ENCODE measurements at regions not wholly inside any gene's neighbourhood (a gene's known extent, or its start where the extent isn't known, plus 50 kb on each side); places are given as distances from the start of the nearest gene placed in this dataset.
A peak's percentile ranks its signal among the peaks of the same experiment; 100 is the strongest.

GRCh38 chr12:41772478-41772877 lies 372.2 kb downstream of the GXYLT1 start:
- H3K27ac ChIP-seq (ENCODE audit: low read length) = no peak overlapping the region
- H3K4me2 ChIP-seq (ENCODE audit: low read length) = no peak overlapping the region
- no peaks in the 10 kb centered on the region for H3K79me2 ChIP-seq (replicated peaks; ENCODE audit: insufficient read depth, low read length)
- H3F3A ChIP-seq (ENCODE audit: insufficient read depth, low read length, poor library complexity, severe bottlenecking) = no peaks in the 10 kb centered on the region
- no peaks in the 10 kb centered on the region for H3K9me2 ChIP-seq (ENCODE audit: insufficient read depth, low read length)
- H3K27me3 ChIP-seq (ENCODE audit: insufficient read depth, low read depth, low read length) = no peaks in the 10 kb centered on the region
- no peak overlapping the region for H3K9ac ChIP-seq (ENCODE audit: low read length)
- no peak overlapping the region for H3K4me3 ChIP-seq (ENCODE audit: low read length)
- no peaks in the 10 kb centered on the region for H3K9me3 ChIP-seq (ENCODE audit: low read length)
- TF ChIP-seq REST (IDR thresholded peaks at IDR 0.05; ENCODE audit: borderline replicate concordance) (no peak), RAD21 (conservative IDR thresholded peaks at IDR 0.05) (no peak), POLR2AphosphoS5 (IDR thresholded peaks at IDR 0.05) (no peak), SMC3 (conservative IDR thresholded peaks at IDR 0.05; ENCODE audit: poor library complexity) (no peak), EP300 (conservative IDR thresholded peaks at IDR 0.05; ENCODE audit: poor library complexity, severe bottlenecking) (no peak), CTCF (IDR thresholded peaks at IDR 0.05; ENCODE audit: poor library complexity, severe bottlenecking) (no peak), EZH2 (IDR thresholded peaks at IDR 0.05; ENCODE audit: borderline replicate concordance, insufficient read depth, low read length, poor library complexity, severe bottlenecking) (no peak), MXI1 (conservative IDR thresholded peaks at IDR 0.05; ENCODE audit: poor library complexity, severe bottlenecking) (no peak), TAF1 (IDR thresholded peaks at IDR 0.05; ENCODE audit: low read depth) (no peak)
- no peaks in the 10 kb centered on the region for H3K36me3 ChIP-seq (ENCODE audit: insufficient read depth, low read length)
- no peak overlapping the region for H2AFZ ChIP-seq (ENCODE audit: low read depth, low read length)
- H4K20me1 ChIP-seq (ENCODE audit: insufficient read depth) = no peaks in the 10 kb centered on the region

GRCh38 chr12:41769810-41770209 lies 374.9 kb downstream of the GXYLT1 start:
- H3K27ac ChIP-seq (ENCODE audit: low read length) = peak overlapping the region; percentile 6
- H3K4me3 ChIP-seq (ENCODE audit: low read length) = no peak overlapping the region
- H3K4me2 ChIP-seq (ENCODE audit: low read length) = no peak overlapping the region
- no peaks in the 10 kb centered on the region for H4K20me1 ChIP-seq (ENCODE audit: insufficient read depth)
- H3K27me3 ChIP-seq (ENCODE audit: insufficient read depth, low read depth, low read length) = no peaks in the 10 kb centered on the region
- no peak overlapping the region for H3K9ac ChIP-seq (ENCODE audit: low read length)
- no peaks in the 10 kb centered on the region for H3F3A ChIP-seq (ENCODE audit: insufficient read depth, low read length, poor library complexity, severe bottlenecking)
- H2AFZ ChIP-seq (ENCODE audit: low read depth, low read length) = no peak overlapping the region
- no peaks in the 10 kb centered on the region for H3K36me3 ChIP-seq (ENCODE audit: insufficient read depth, low read length)
- H3K79me2 ChIP-seq (replicated peaks; ENCODE audit: insufficient read depth, low read length) = no peaks in the 10 kb centered on the region
- H3K9me2 ChIP-seq (ENCODE audit: insufficient read depth, low read length) = no peaks in the 10 kb centered on the region
- TF ChIP-seq POLR2AphosphoS5 (IDR thresholded peaks at IDR 0.05) (no peak), MXI1 (conservative IDR thresholded peaks at IDR 0.05; ENCODE audit: poor library complexity, severe bottlenecking) (no peak), SMC3 (conservative IDR thresholded peaks at IDR 0.05; ENCODE audit: poor library complexity) (no peak), REST (IDR thresholded peaks at IDR 0.05; ENCODE audit: borderline replicate concordance) (peak; percentile 13)
- H3K9me3 ChIP-seq (ENCODE audit: low read length) = no peaks in the 10 kb centered on the region

All from neural cell (in vitro differentiated cells).